ENCODE measurements at regions not wholly inside any gene's neighbourhood (a gene's known extent, or its start where the extent isn't known, plus 50 kb on each side); places are given as distances from the start of the nearest gene placed in this dataset.

DNA sequence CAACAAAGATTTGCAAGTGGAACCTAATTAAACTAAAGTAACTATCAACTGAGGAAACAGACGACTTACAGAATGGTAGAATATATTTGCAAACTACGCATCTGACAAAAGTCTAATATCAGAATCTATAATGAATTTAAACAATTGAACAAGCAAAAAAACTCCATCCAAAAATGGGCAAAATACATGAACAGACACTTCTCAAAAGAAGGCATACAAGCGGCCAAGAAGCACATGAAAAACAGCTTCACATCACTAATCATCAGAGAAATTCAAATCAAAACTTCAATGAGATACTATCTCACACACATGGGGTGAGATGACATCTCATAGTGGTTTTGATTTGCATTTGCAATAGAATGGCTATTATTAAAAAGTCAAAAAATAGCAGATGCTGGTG, 128.6 kb downstream of the POLR2M start:
- TF ChIP-seq, protein P1, sequence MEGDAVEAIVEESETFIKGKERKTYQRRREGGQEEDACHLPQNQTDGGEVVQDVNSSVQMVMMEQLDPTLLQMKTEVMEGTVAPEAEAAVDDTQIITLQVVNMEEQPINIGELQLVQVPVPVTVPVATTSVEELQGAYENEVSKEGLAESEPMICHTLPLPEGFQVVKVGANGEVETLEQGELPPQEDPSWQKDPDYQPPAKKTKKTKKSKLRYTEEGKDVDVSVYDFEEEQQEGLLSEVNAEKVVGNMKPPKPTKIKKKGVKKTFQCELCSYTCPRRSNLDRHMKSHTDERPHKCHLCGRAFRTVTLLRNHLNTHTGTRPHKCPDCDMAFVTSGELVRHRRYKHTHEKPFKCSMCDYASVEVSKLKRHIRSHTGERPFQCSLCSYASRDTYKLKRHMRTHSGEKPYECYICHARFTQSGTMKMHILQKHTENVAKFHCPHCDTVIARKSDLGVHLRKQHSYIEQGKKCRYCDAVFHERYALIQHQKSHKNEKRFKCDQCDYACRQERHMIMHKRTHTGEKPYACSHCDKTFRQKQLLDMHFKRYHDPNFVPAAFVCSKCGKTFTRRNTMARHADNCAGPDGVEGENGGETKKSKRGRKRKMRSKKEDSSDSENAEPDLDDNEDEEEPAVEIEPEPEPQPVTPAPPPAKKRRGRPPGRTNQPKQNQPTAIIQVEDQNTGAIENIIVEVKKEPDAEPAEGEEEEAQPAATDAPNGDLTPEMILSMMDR (IDR thresholded peaks at IDR 0.05): no peak
- TF ChIP-seq SIN3A (IDR thresholded peaks at IDR 0.05; ENCODE audit: borderline replicate concordance, insufficient read depth, low read depth, low read length) (no peak), POLR2AphosphoS5 (IDR thresholded peaks at IDR 0.05; ENCODE audit: low read depth, low read length) (no peak)
- TF ChIP-seq, protein P2, sequence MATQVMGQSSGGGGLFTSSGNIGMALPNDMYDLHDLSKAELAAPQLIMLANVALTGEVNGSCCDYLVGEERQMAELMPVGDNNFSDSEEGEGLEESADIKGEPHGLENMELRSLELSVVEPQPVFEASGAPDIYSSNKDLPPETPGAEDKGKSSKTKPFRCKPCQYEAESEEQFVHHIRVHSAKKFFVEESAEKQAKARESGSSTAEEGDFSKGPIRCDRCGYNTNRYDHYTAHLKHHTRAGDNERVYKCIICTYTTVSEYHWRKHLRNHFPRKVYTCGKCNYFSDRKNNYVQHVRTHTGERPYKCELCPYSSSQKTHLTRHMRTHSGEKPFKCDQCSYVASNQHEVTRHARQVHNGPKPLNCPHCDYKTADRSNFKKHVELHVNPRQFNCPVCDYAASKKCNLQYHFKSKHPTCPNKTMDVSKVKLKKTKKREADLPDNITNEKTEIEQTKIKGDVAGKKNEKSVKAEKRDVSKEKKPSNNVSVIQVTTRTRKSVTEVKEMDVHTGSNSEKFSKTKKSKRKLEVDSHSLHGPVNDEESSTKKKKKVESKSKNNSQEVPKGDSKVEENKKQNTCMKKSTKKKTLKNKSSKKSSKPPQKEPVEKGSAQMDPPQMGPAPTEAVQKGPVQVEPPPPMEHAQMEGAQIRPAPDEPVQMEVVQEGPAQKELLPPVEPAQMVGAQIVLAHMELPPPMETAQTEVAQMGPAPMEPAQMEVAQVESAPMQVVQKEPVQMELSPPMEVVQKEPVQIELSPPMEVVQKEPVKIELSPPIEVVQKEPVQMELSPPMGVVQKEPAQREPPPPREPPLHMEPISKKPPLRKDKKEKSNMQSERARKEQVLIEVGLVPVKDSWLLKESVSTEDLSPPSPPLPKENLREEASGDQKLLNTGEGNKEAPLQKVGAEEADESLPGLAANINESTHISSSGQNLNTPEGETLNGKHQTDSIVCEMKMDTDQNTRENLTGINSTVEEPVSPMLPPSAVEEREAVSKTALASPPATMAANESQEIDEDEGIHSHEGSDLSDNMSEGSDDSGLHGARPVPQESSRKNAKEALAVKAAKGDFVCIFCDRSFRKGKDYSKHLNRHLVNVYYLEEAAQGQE (IDR thresholded peaks at IDR 0.05; ENCODE audit: insufficient read depth in 1 of 2, low read depth in 2 of 2, low read length in 1 of 2): no peak

Data from Panc1 (cell line).